Stomach (tissue), 4 donors: ENCODE measurements at regions not wholly inside any gene's neighbourhood (a gene's known extent, or its start where the extent isn't known, plus 50 kb on each side); places are given as distances from the start of the nearest gene placed in this dataset.

Experiments used
- CTCF ChIP-seq, 7 experiments: fragments of 450-650 bp in 4 of 7; fragments of 200-600 bp in 3 of 7; sonication (generic) in 3 of 7; IDR thresholded peaks; one replicate each; pipeline ENCODE4 v1.5.1; 2016 to 2019; ENCODE audit warnings: antibody characterized with exemption in 7 of 7, control low read depth in 2 of 7, mild to moderate bottlenecking in 1 of 7
- EP300 ChIP-seq: sonication (generic); formaldehyde crosslinking; IDR thresholded peaks from one replicate; pipeline ENCODE4 v1.6.1; 2017; ENCODE audit warnings: antibody characterized with exemption
- POLR2A ChIP-seq, 4 donors: fragments of 450-650 bp; IDR thresholded peaks; one replicate each; pipeline ENCODE4 v1.6.1; 2016; ENCODE audit warnings: antibody characterized with exemption in 4 of 4, control low read depth in 2 of 4, mild to moderate bottlenecking in 1 of 4, moderate library complexity in 1 of 4
- POLR2AphosphoS5 ChIP-seq, 3 donors: sonication (generic); formaldehyde crosslinking; IDR thresholded peaks; one replicate each; pipeline ENCODE4 v1.6.1; 2016; ENCODE audit warnings: antibody characterized with exemption in 3 of 3

- peak in 5 of 7 experiments; percentile 46 to 88 (median 79) for TF ChIP-seq CTCF (IDR thresholded peaks at IDR 0.05)
- no peak for TF ChIP-seq POLR2A (IDR thresholded peaks at IDR 0.05)
- TF ChIP-seq POLR2AphosphoS5 (IDR thresholded peaks at IDR 0.05), result no peak
- TF ChIP-seq EP300, result no peak
Measured at GRCh38 chr4:81351654-81352445, 119.9 kb downstream of the RASGEF1B start.
